SJCRH30 (cell line): ENCODE measurements at regions not wholly inside any gene's neighbourhood (a gene's known extent, or its start where the extent isn't known, plus 50 kb on each side); places are given as distances from the start of the nearest gene placed in this dataset.
"Not testable (repeated sequence)": the region's sequence is repeated elsewhere in the genome, so short reads cannot be mapped to it uniquely, and the experiment has no call there.

ENCODE experiments used
- DNase-seq, 2 experiments: peaks; one replicate each; pipeline ENCODE4 v3.0.0-alpha.2; 2015 to 2020
- H3K27ac ChIP-seq: fragments of 250-450 bp; sonication (Bioruptor Pico); 2 replicates; pipeline ENCODE4 v1.5.1; 2020; ENCODE audit warnings: mild to moderate bottlenecking, moderate library complexity
- H3K27me3 ChIP-seq: fragments of 250-450 bp; sonication (Bioruptor Pico); 2 replicates; pipeline ENCODE4 v1.5.1; 2020; ENCODE audit warnings: mild to moderate bottlenecking, moderate library complexity
- H3K36me3 ChIP-seq: fragments of 250-450 bp; sonication (Bioruptor Pico); 2 replicates; pipeline ENCODE4 v1.5.1; 2020; ENCODE audit warnings: mild to moderate bottlenecking, moderate library complexity
- H3K4me1 ChIP-seq: fragments of 250-450 bp; sonication (Bioruptor Pico); 2 replicates; pipeline ENCODE4 v1.5.1; 2020; ENCODE audit warnings: mild to moderate bottlenecking, moderate library complexity
- H3K4me3 ChIP-seq: fragments of 250-450 bp; sonication (Bioruptor Pico); 2 replicates; pipeline ENCODE4 v1.5.1; 2020; ENCODE audit warnings: mild to moderate bottlenecking, moderate library complexity
- H3K9me3 ChIP-seq: fragments of 250-450 bp; sonication (Bioruptor Pico); replicated peaks from 2 replicates; pipeline ENCODE4 v1.5.1; 2020; ENCODE audit warnings: mild to moderate bottlenecking, moderate library complexity

GRCh38 chr13:65677906-65678305 lies 1552.2 kb downstream of the PCDH9 start:
- Histone ChIP-seq H3K27me3 (no peaks in the 10 kb centered on the region), H3K4me3 (no peak overlapping the region), H3K27ac (no peak overlapping the region), H3K4me1 (no peaks in the 10 kb centered on the region), H3K36me3 (no peaks in the 10 kb centered on the region), H3K9me3 (no peaks in the 10 kb centered on the region)
- DNase-seq = no peak

GRCh38 chr13:65675383-65675782 lies 1554.8 kb downstream of the PCDH9 start:
- H3K27me3 ChIP-seq, H3K9me3 ChIP-seq, H3K27ac ChIP-seq, H3K4me3 ChIP-seq, H3K36me3 ChIP-seq, H3K4me1 ChIP-seq, DNase-seq: not testable (repeated sequence)

GRCh38 chr13:65670014-65670625 lies 1560.0 kb downstream of the PCDH9 start:
- H3K27ac ChIP-seq = no peak overlapping the region
- no peaks in the 10 kb centered on the region for H3K27me3 ChIP-seq
- H3K4me3 ChIP-seq = no peak overlapping the region
- H3K36me3 ChIP-seq = no peaks in the 10 kb centered on the region
- no peak for DNase-seq
- no peaks in the 10 kb centered on the region for H3K4me1 ChIP-seq
- no peaks in the 10 kb centered on the region for H3K9me3 ChIP-seq

GRCh38 chr13:65660731-65661130 lies 1569.4 kb downstream of the PCDH9 start:
- Histone ChIP-seq H3K9me3 (no peaks in the 10 kb centered on the region), H3K4me3 (no peak overlapping the region), H3K36me3 (no peaks in the 10 kb centered on the region), H3K27me3 (no peaks in the 10 kb centered on the region), H3K4me1 (no peaks in the 10 kb centered on the region), H3K27ac (no peak overlapping the region)
- no peak for DNase-seq

GRCh38 chr13:65656740-65657329 lies 1573.3 kb downstream of the PCDH9 start:
- no peaks in the 10 kb centered on the region for H3K9me3 ChIP-seq
- H3K4me3 ChIP-seq = no peak overlapping the region
- no peaks in the 10 kb centered on the region for H3K27me3 ChIP-seq
- H3K4me1 ChIP-seq = no peaks in the 10 kb centered on the region
- DNase-seq = peak in 1 of 2 experiments; percentile 12
- no peak overlapping the region for H3K27ac ChIP-seq
- H3K36me3 ChIP-seq = no peaks in the 10 kb centered on the region

GRCh38 chr13:65653613-65654012 lies 1576.5 kb downstream of the PCDH9 start:
- no peaks in the 10 kb centered on the region for H3K36me3 ChIP-seq
- DNase-seq = peak; percentile 21 to 44
- no peaks in the 10 kb centered on the region for H3K4me1 ChIP-seq
- no peaks in the 10 kb centered on the region for H3K27me3 ChIP-seq
- H3K27ac ChIP-seq = no peak overlapping the region
- no peaks in the 10 kb centered on the region for H3K9me3 ChIP-seq
- no peak overlapping the region for H3K4me3 ChIP-seq

GRCh38 chr13:65650321-65650720 lies 1579.8 kb downstream of the PCDH9 start:
- no peak for DNase-seq
- Histone ChIP-seq H3K27ac (no peak overlapping the region), H3K9me3 (no peaks in the 10 kb centered on the region), H3K4me3 (no peak overlapping the region), H3K36me3 (no peaks in the 10 kb centered on the region), H3K4me1 (no peaks in the 10 kb centered on the region), H3K27me3 (no peaks in the 10 kb centered on the region)

GRCh38 chr13:65642996-65643395 lies 1587.1 kb downstream of the PCDH9 start:
- Histone ChIP-seq H3K36me3 (no peaks in the 10 kb centered on the region), H3K4me1 (no peaks in the 10 kb centered on the region), H3K27me3 (no peaks in the 10 kb centered on the region), H3K9me3 (no peaks in the 10 kb centered on the region), H3K27ac (no peak overlapping the region), H3K4me3 (no peak overlapping the region)
- DNase-seq = no peak

GRCh38 chr13:65642301-65642700 lies 1587.8 kb downstream of the PCDH9 start:
- no peaks in the 10 kb centered on the region for H3K9me3 ChIP-seq
- no peak for DNase-seq
- H3K4me1 ChIP-seq = no peaks in the 10 kb centered on the region
- no peak overlapping the region for H3K27ac ChIP-seq
- no peak overlapping the region for H3K4me3 ChIP-seq
- H3K36me3 ChIP-seq = no peaks in the 10 kb centered on the region
- no peaks in the 10 kb centered on the region for H3K27me3 ChIP-seq

GRCh38 chr13:65638572-65639168 lies 1591.5 kb downstream of the PCDH9 start:
- no peak overlapping the region for H3K27ac ChIP-seq
- DNase-seq = peak; percentile 11 to 63
- H3K4me3 ChIP-seq = no peak overlapping the region
- H3K9me3 ChIP-seq = no peaks in the 10 kb centered on the region
- no peaks in the 10 kb centered on the region for H3K4me1 ChIP-seq
- no peaks in the 10 kb centered on the region for H3K36me3 ChIP-seq
- no peaks in the 10 kb centered on the region for H3K27me3 ChIP-seq

GRCh38 chr13:65633806-65634205 lies 1596.3 kb downstream of the PCDH9 start:
- Histone ChIP-seq H3K9me3 (no peaks in the 10 kb centered on the region), H3K4me1 (no peaks in the 10 kb centered on the region), H3K4me3 (no peak overlapping the region), H3K27me3 (no peaks in the 10 kb centered on the region), H3K27ac (no peak overlapping the region), H3K36me3 (no peaks in the 10 kb centered on the region)
- DNase-seq = no peak

- H3K4me1 ChIP-seq = no peaks in the 10 kb centered on the region
- no peak overlapping the region for H3K27ac ChIP-seq
- no peak overlapping the region for H3K4me3 ChIP-seq
- H3K9me3 ChIP-seq = no peaks in the 10 kb centered on the region
- no peaks in the 10 kb centered on the region for H3K27me3 ChIP-seq
- H3K36me3 ChIP-seq = no peaks in the 10 kb centered on the region
- DNase-seq = no peak
Observed at GRCh38 chr13:65631078-65631477, 1599.1 kb downstream of the PCDH9 start.

GRCh38 chr13:65629926-65630325 lies 1600.2 kb downstream of the PCDH9 start:
- DNase-seq = no peak
- Histone ChIP-seq H3K36me3 (no peaks in the 10 kb centered on the region), H3K27me3 (no peaks in the 10 kb centered on the region), H3K4me1 (no peaks in the 10 kb centered on the region), H3K27ac (no peak overlapping the region), H3K9me3 (no peaks in the 10 kb centered on the region), H3K4me3 (no peak overlapping the region)

- Histone ChIP-seq H3K9me3 (no peaks in the 10 kb centered on the region), H3K27me3 (no peaks in the 10 kb centered on the region), H3K4me3 (no peak overlapping the region), H3K4me1 (no peaks in the 10 kb centered on the region), H3K27ac (no peak overlapping the region), H3K36me3 (no peaks in the 10 kb centered on the region)
- no peak for DNase-seq
Observed at GRCh38 chr13:65623148-65623547, 1607.0 kb downstream of the PCDH9 start.

GRCh38 chr13:65615506-65615905 lies 1614.6 kb downstream of the PCDH9 start:
- Histone ChIP-seq H3K27ac (no peak overlapping the region), H3K9me3 (no peaks in the 10 kb centered on the region), H3K4me1 (no peaks in the 10 kb centered on the region), H3K4me3 (no peak overlapping the region), H3K27me3 (no peaks in the 10 kb centered on the region), H3K36me3 (no peaks in the 10 kb centered on the region)
- no peak for DNase-seq

GRCh38 chr13:65613004-65613403 lies 1617.1 kb downstream of the PCDH9 start:
- H3K36me3 ChIP-seq = no peaks in the 10 kb centered on the region
- H3K9me3 ChIP-seq = no peaks in the 10 kb centered on the region
- no peak overlapping the region for H3K4me3 ChIP-seq
- no peaks in the 10 kb centered on the region for H3K27me3 ChIP-seq
- no peak overlapping the region for H3K27ac ChIP-seq
- DNase-seq = peak in 1 of 2 experiments; percentile 3
- H3K4me1 ChIP-seq = no peaks in the 10 kb centered on the region
